ENCODE measurements at regions not wholly inside any gene's neighbourhood (a gene's known extent, or its start where the extent isn't known, plus 50 kb on each side); places are given as distances from the start of the nearest gene placed in this dataset.

GRCh38 chr5:135195270-135195608 lies 161.2 kb upstream of the PITX1 start:
- Histone ChIP-seq H3K27me3 (no peaks in the 10 kb centered on the region), H3K36me3 (no peaks in the 10 kb centered on the region), H3K27ac (no peak overlapping the region), H3K4me1 (peaks cover 0 to 10% (median 9%) of the 10 kb centered on the region in 4 donors), H3K4me3 (no peak overlapping the region), H3K9me3 (no peaks in the 10 kb centered on the region)
- TF ChIP-seq EP300 (IDR thresholded peaks at IDR 0.05): no peak
- TF ChIP-seq POLR2A (IDR thresholded peaks at IDR 0.05): no peak
- TF ChIP-seq CTCF (IDR thresholded peaks at IDR 0.05): no peak
- no peak for TF ChIP-seq POLR2AphosphoS5 (IDR thresholded peaks at IDR 0.05)
- DNase-seq: no peak
- WGBS, 2 donors: 67 to 78% methylated on average over 3 of the region's 3 CpGs
- intact Hi-C loops (cut with DNase I): no loop called here

GRCh38 chr5:135194573-135195269 lies 160.7 kb upstream of the PITX1 start:
- H3K4me1 ChIP-seq: peaks cover 0 to 10% (median 9%) of the 10 kb centered on the region in 4 donors
- DNase-seq: peak; percentile 62
- no peak overlapping the region for H3K27ac ChIP-seq
- no peaks in the 10 kb centered on the region for H3K36me3 ChIP-seq
- intact Hi-C loops (cut with DNase I): loop anchor here (5.0 kb wide), 3 partner anchors 52 to 162 kb away; partner anchors contain the start of gene PITX1
- no peak overlapping the region for H3K4me3 ChIP-seq
- TF ChIP-seq POLR2AphosphoS5 (IDR thresholded peaks at IDR 0.05) (no peak), EP300 (IDR thresholded peaks at IDR 0.05) (no peak), POLR2A (IDR thresholded peaks at IDR 0.05) (no peak), CTCF (IDR thresholded peaks at IDR 0.05) (no peak)
- WGBS, 2 donors: 79 to 81% methylated on average over 4 of the region's 4 CpGs
- H3K9me3 ChIP-seq: no peaks in the 10 kb centered on the region
- H3K27me3 ChIP-seq: no peaks in the 10 kb centered on the region

- H3K36me3 ChIP-seq: no peaks in the 10 kb centered on the region
Measured at GRCh38 chr5:135194126-135194488, 160.1 kb upstream of the PITX1 start.

GRCh38 chr5:135193213-135194125 lies 159.4 kb upstream of the PITX1 start:
- Histone ChIP-seq H3K4me1 (peaks cover 0 to 10% (median 9%) of the 10 kb centered on the region in 4 donors), H3K9me3 (no peaks in the 10 kb centered on the region), H3K27me3 (no peaks in the 10 kb centered on the region), H3K36me3 (no peaks in the 10 kb centered on the region), H3K4me3 (no peak overlapping the region), H3K27ac (no peak overlapping the region)
- peak; percentile 28 for DNase-seq
- TF ChIP-seq POLR2AphosphoS5 (IDR thresholded peaks at IDR 0.05) (no peak), EP300 (IDR thresholded peaks at IDR 0.05) (no peak), POLR2A (IDR thresholded peaks at IDR 0.05) (no peak), CTCF (IDR thresholded peaks at IDR 0.05) (no peak)
- 71 to 72% methylated on average over 8 of the region's 8 CpGs for WGBS, 2 donors
- intact Hi-C loops (cut with DNase I): loop anchor here (5.0 kb wide), 3 partner anchors 51 to 161 kb away; partner anchors contain the start of gene PITX1

More at GRCh38 chr5:135194126-135194488, 160.1 kb upstream of the PITX1 start:
- Histone ChIP-seq H3K27me3 (no peaks in the 10 kb centered on the region), H3K27ac (no peak overlapping the region), H3K4me3 (no peak overlapping the region), H3K4me1 (peaks cover 0 to 10% (median 9%) of the 10 kb centered on the region in 4 donors), H3K9me3 (no peaks in the 10 kb centered on the region)
- 76 to 86% methylated on average over 2 of the region's 2 CpGs for WGBS, 2 donors
- DNase-seq: no peak
- intact Hi-C loops (cut with DNase I): loop anchor here (5.0 kb wide), 3 partner anchors 52 to 162 kb away; partner anchors contain the start of gene PITX1
- TF ChIP-seq CTCF (IDR thresholded peaks at IDR 0.05): no peak
- TF ChIP-seq EP300 (IDR thresholded peaks at IDR 0.05): no peak
- no peak for TF ChIP-seq POLR2AphosphoS5 (IDR thresholded peaks at IDR 0.05)
- no peak for TF ChIP-seq POLR2A (IDR thresholded peaks at IDR 0.05)
